Loucy (cell line): ENCODE measurements at regions not wholly inside any gene's neighbourhood (a gene's known extent, or its start where the extent isn't known, plus 50 kb on each side); places are given as distances from the start of the nearest gene placed in this dataset.

Experiments used
- EZH2phosphoT487 ChIP-seq: fragments of 200-600 bp; IDR thresholded peaks from 2 replicates; pipeline ENCODE4 v1.6.1; 2018; ENCODE audit warnings: antibody characterized with exemption, mild to moderate bottlenecking, moderate library complexity, borderline replicate concordance
- TF ChIP-seq, protein P1 (sequence below): fragments of 200-600 bp; sonication (generic); conservative IDR thresholded peaks from 2 replicates; pipeline ENCODE4 v1.5.1; 2014; ENCODE audit warnings: mild to moderate bottlenecking, antibody characterized with exemption, low read length

DNA sequence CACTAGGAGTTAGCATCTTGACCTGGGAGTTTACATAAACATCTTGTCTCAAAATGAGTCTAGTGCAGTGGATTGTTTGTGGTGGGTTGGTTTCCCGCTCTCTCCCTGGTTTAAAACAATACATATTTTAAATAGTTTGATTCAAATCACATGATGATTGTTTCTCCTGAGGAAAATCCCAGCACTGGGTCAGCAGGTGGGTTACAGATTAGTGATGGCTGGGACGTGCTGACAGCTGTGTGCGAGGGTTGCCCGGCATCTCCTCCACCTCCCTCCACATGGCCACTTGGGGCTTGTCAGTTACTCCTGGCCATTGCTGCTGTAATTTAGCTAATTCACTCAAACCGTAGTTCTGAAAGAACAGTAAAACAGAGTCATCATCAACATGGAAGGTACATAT, 306.4 kb upstream of the CITED2 start:
- TF ChIP-seq, protein P1, sequence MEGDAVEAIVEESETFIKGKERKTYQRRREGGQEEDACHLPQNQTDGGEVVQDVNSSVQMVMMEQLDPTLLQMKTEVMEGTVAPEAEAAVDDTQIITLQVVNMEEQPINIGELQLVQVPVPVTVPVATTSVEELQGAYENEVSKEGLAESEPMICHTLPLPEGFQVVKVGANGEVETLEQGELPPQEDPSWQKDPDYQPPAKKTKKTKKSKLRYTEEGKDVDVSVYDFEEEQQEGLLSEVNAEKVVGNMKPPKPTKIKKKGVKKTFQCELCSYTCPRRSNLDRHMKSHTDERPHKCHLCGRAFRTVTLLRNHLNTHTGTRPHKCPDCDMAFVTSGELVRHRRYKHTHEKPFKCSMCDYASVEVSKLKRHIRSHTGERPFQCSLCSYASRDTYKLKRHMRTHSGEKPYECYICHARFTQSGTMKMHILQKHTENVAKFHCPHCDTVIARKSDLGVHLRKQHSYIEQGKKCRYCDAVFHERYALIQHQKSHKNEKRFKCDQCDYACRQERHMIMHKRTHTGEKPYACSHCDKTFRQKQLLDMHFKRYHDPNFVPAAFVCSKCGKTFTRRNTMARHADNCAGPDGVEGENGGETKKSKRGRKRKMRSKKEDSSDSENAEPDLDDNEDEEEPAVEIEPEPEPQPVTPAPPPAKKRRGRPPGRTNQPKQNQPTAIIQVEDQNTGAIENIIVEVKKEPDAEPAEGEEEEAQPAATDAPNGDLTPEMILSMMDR, result no peak
- TF ChIP-seq EZH2phosphoT487, result no peak
